H9 (cell line): ENCODE measurements at regions not wholly inside any gene's neighbourhood (a gene's known extent, or its start where the extent isn't known, plus 50 kb on each side); places are given as distances from the start of the nearest gene placed in this dataset.

Source experiments
- DNase-seq: peaks from one replicate; pipeline ENCODE4 v3.0.0-alpha.2; 2017
- H2AFZ ChIP-seq: one replicate; pipeline ENCODE4 v1.6.1; 2013; ENCODE audit warnings: mild to moderate bottlenecking, low read length, control low read depth, moderate library complexity
- H2AK5ac ChIP-seq: 2 replicates; pipeline ENCODE4 v1.6.1; 2013; ENCODE audit warnings: low read length, control low read depth, mixed read lengths; ENCODE audit not compliant: insufficient read length
- H2BK120ac ChIP-seq: one replicate; pipeline ENCODE4 v1.6.1; 2013; ENCODE audit warnings: low read depth, mild to moderate bottlenecking, low read length, control low read depth, inconsistent platforms; ENCODE audit not compliant: poor library complexity, severe bottlenecking
- H2BK12ac ChIP-seq: 2 replicates; pipeline ENCODE4 v1.6.1; 2013; ENCODE audit warnings: low read length, control low read depth, mixed read lengths, low read depth; ENCODE audit not compliant: insufficient read length
- H2BK15ac ChIP-seq: 2 replicates; pipeline ENCODE4 v1.6.1; 2013; ENCODE audit warnings: low read depth, low read length, control low read depth
- H2BK20ac ChIP-seq: one replicate; pipeline ENCODE4 v1.6.1; 2013; ENCODE audit warnings: low read depth, mild to moderate bottlenecking, low read length, control low read depth, inconsistent platforms; ENCODE audit not compliant: poor library complexity, severe bottlenecking
- H2BK5ac ChIP-seq: 2 replicates; pipeline ENCODE4 v1.6.1; 2013; ENCODE audit warnings: low read length, control low read depth, mixed read lengths; ENCODE audit not compliant: insufficient read length
- H3K14ac ChIP-seq: 2 replicates; pipeline ENCODE4 v1.6.1; 2013; ENCODE audit warnings: low read length, control low read depth; ENCODE audit not compliant: insufficient read depth
- H3K18ac ChIP-seq: 2 replicates; pipeline ENCODE4 v1.6.1; 2013; ENCODE audit warnings: low read depth, mild to moderate bottlenecking, mixed read lengths, low read length, control low read depth; ENCODE audit not compliant: insufficient read length
- H3K23ac ChIP-seq: 2 replicates; pipeline ENCODE4 v1.6.1; 2013; ENCODE audit warnings: low read length, control low read depth, mixed read lengths, low read depth; ENCODE audit not compliant: insufficient read length
- H3K23me2 ChIP-seq: 2 replicates; pipeline ENCODE4 v1.6.1; 2013; ENCODE audit warnings: low read depth, mild to moderate bottlenecking, mixed read lengths, low read length, control low read depth; ENCODE audit not compliant: insufficient read length, poor library complexity, severe bottlenecking
- H3K27ac ChIP-seq: 2 replicates; pipeline ENCODE4 v1.5.1; 2013; ENCODE audit warnings: low read length, control low read depth, mixed read lengths, low read depth; ENCODE audit not compliant: insufficient read length
- H3K27me3 ChIP-seq: 2 replicates; pipeline ENCODE4 v1.6.1; 2013; ENCODE audit warnings: low read length, control low read depth, inconsistent platforms; ENCODE audit not compliant: insufficient read depth
- H3K4ac ChIP-seq: 2 replicates; pipeline ENCODE4 v1.6.1; 2013; ENCODE audit warnings: low read depth, mild to moderate bottlenecking, control low read depth, inconsistent platforms, low read length, moderate library complexity
- H3K4me1 ChIP-seq: 2 replicates; pipeline ENCODE4 v1.6.1; 2013; ENCODE audit warnings: low read length, control low read depth, inconsistent platforms; ENCODE audit not compliant: insufficient read depth
- H3K4me2 ChIP-seq: 2 replicates; pipeline ENCODE4 v1.6.1; 2013; ENCODE audit warnings: low read length, control low read depth, mixed read lengths; ENCODE audit not compliant: insufficient read length, insufficient read depth
- H3K56ac ChIP-seq: 2 replicates; pipeline ENCODE4 v1.6.1; 2013; ENCODE audit warnings: low read depth, mild to moderate bottlenecking, mixed read lengths, low read length, control low read depth; ENCODE audit not compliant: insufficient read length
- H3K79me1 ChIP-seq: 2 replicates; pipeline ENCODE4 v1.6.1; 2013; ENCODE audit warnings: low read depth, mild to moderate bottlenecking, moderate library complexity, low read length, control low read depth, inconsistent platforms; ENCODE audit not compliant: insufficient read depth, poor library complexity, severe bottlenecking
- H3K79me2 ChIP-seq: 2 replicates; pipeline ENCODE4 v1.6.1; 2013; ENCODE audit warnings: low read length, control low read depth, inconsistent platforms; ENCODE audit not compliant: insufficient read depth
- H3K9ac ChIP-seq: 2 replicates; pipeline ENCODE4 v1.6.1; 2013; ENCODE audit warnings: low read length, control low read depth, mixed read lengths; ENCODE audit not compliant: insufficient read length; ENCODE audit errors: extremely low read depth
- H3K9me3 ChIP-seq: one replicate; pipeline ENCODE4 v1.6.1; 2013; ENCODE audit warnings: low read depth, low read length, inconsistent platforms; ENCODE audit not compliant: control insufficient read depth
- H3T11ph ChIP-seq: one replicate; pipeline ENCODE4 v1.6.1; 2013; ENCODE audit warnings: mild to moderate bottlenecking, low read length, control low read depth, inconsistent platforms
- H4K20me1 ChIP-seq: one replicate; pipeline ENCODE4 v1.6.1; 2013; ENCODE audit not compliant: control insufficient read depth, insufficient read length, insufficient read depth
- H4K5ac ChIP-seq: 2 replicates; pipeline ENCODE4 v1.6.1; 2013; ENCODE audit warnings: low read depth, mild to moderate bottlenecking, mixed read lengths, low read length, control low read depth; ENCODE audit not compliant: insufficient read length
- H4K8ac ChIP-seq: replicated peaks from 2 replicates; pipeline ENCODE4 v1.6.1; 2013; ENCODE audit warnings: low read length, control low read depth, mixed read lengths, low read depth; ENCODE audit not compliant: insufficient read length
- H4K91ac ChIP-seq: 2 replicates; pipeline ENCODE4 v1.6.1; 2013; ENCODE audit warnings: low read depth, mild to moderate bottlenecking, moderate library complexity, mixed read lengths, low read length, control low read depth; ENCODE audit not compliant: insufficient read length
- H3K27ac Mint-ChIP-seq, 3 experiments: 2 replicates in 2 of 3; 3 replicates in 1 of 3; pipeline ENCODE4 v1.8.0; 2020 to 2021; ENCODE audit warnings: mixed read lengths in 3 of 3, mild to moderate bottlenecking in 1 of 3, moderate library complexity in 1 of 3
- H3K27me3 Mint-ChIP-seq: 2 replicates; pipeline ENCODE4 v1.8.0; 2021; ENCODE audit warnings: low read depth, mild to moderate bottlenecking, moderate library complexity, mixed read lengths
- H3K36me3 Mint-ChIP-seq, 3 experiments: 2 replicates in 2 of 3; 3 replicates in 1 of 3; pipeline ENCODE4 v1.8.0; 2020 to 2021; ENCODE audit warnings: low read depth in 3 of 3, mixed read lengths in 3 of 3; ENCODE audit not compliant: insufficient read depth in 1 of 3
- H3K4me1 Mint-ChIP-seq, 2 experiments: 2 replicates each; pipeline ENCODE4 v1.8.0; 2020; ENCODE audit warnings: mixed read lengths in 2 of 2
- H3K4me3 Mint-ChIP-seq, 2 experiments: 2 replicates in 1 of 2; 3 replicates in 1 of 2; pipeline ENCODE4 v1.8.0; 2020 to 2021; ENCODE audit warnings: mild to moderate bottlenecking in 2 of 2, mixed read lengths in 2 of 2, moderate library complexity in 1 of 2
- H3K9me3 Mint-ChIP-seq, 2 experiments: 2 replicates in 1 of 2; 3 replicates in 1 of 2; pipeline ENCODE4 v1.8.0; 2020; ENCODE audit warnings: mild to moderate bottlenecking in 2 of 2, mixed read lengths in 2 of 2, moderate library complexity in 1 of 2
- CTCF ChIP-seq: fragments of 200-600 bp; sonication (generic); conservative IDR thresholded peaks from 3 replicates; pipeline ENCODE4 v1.8.0; 2021; ENCODE audit warnings: antibody characterized with exemption, mild to moderate bottlenecking
- WGBS: extraction: QIAGEN DNeasy Blood & Tissue Kit; methylation state at CpG from one replicate; pipeline ENCODE4 v1.1.7; 2013; ENCODE audit warnings: missing lambda C conversion rate, low lambda C conversion rate, mixed read lengths; ENCODE audit not compliant: insufficient read length; ENCODE audit errors: extremely low coverage; 5-methylcytosine and 5-hydroxymethylcytosine counted together

DNA sequence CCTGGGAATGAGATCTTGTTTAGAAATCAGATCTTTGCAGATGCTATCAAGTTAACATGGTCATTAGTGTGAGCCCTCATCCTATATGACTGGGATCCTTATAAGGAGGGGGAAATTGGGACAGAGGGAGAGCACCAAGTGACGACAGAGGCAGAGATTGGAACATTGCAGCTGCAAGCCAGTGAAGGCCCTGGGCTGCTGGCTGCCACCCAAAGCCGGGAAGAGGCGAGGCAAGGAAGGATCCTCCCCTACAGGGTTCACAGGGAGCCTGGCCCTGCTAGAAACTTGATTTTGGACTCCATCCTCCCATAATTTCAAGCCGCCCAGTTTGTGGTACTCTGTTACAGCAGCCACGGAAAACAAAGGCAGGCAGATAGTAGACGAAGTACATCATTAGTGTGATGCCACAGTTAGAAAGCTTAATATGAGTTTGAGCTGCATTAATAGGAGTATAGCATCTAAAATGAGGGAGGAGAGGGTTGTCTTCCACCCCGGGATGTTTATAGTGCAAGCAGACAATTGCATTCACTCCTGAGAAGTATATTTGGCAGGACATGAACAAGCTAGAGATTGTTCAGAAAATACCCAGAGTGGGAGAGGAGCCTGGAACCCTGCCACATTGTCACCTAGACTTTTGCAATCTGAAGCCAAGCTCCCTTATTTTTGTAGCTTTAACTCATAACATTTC is 56.8 kb upstream of the CLMP start:
- TF ChIP-seq CTCF: no peak
- no peak overlapping the region for H4K8ac ChIP-seq
- H4K20me1 ChIP-seq: no peaks in the 10 kb centered on the region
- no peaks in the 10 kb centered on the region for H3K9me3 ChIP-seq
- no peak overlapping the region for H2BK20ac ChIP-seq
- H3K4ac ChIP-seq: no peak overlapping the region
- H2BK120ac ChIP-seq: no peak overlapping the region
- no peak overlapping the region for H3K56ac ChIP-seq
- H3K4me3 Mint-ChIP-seq: no peak overlapping the region
- H3K4me2 ChIP-seq: no peak overlapping the region
- H3K9ac ChIP-seq: no peak overlapping the region
- no peak overlapping the region for H2BK15ac ChIP-seq
- no peaks in the 10 kb centered on the region; a peak in 1 of 7 replicates for H3K36me3 Mint-ChIP-seq
- H3K27ac Mint-ChIP-seq: no peak overlapping the region
- no peak overlapping the region for H4K91ac ChIP-seq
- H3K14ac ChIP-seq: no peak overlapping the region
- H3K27ac ChIP-seq: no peak overlapping the region
- no peaks in the 10 kb centered on the region; a peak in 2 of 5 replicates for H3K9me3 Mint-ChIP-seq
- no peak overlapping the region for H2BK5ac ChIP-seq
- H3K79me2 ChIP-seq: no peaks in the 10 kb centered on the region
- H3K23ac ChIP-seq: no peak overlapping the region
- DNase-seq: no peak
- no peak overlapping the region for H3T11ph ChIP-seq
- no peak overlapping the region for H2BK12ac ChIP-seq
- no peaks in the 10 kb centered on the region for H3K4me1 ChIP-seq
- H3K23me2 ChIP-seq: no peaks in the 10 kb centered on the region
- WGBS: no CpG with 5 or more reads among the region's 7 CpGs
- peaks cover 16 to 17% of the 10 kb centered on the region in 2 experiments for H3K4me1 Mint-ChIP-seq
- no peak overlapping the region for H3K18ac ChIP-seq
- H3K27me3 ChIP-seq: no peaks in the 10 kb centered on the region
- H3K79me1 ChIP-seq: no peaks in the 10 kb centered on the region
- H3K27me3 Mint-ChIP-seq: peaks cover 1% of the 10 kb centered on the region
- no peak overlapping the region for H4K5ac ChIP-seq
- no peak overlapping the region for H2AK5ac ChIP-seq
- H2AFZ ChIP-seq: no peak overlapping the region
